ENCODE measurements at regions not wholly inside any gene's neighbourhood (a gene's known extent, or its start where the extent isn't known, plus 50 kb on each side); places are given as distances from the start of the nearest gene placed in this dataset.

- TF ChIP-seq TAF1 (IDR thresholded peaks at IDR 0.05; ENCODE audit: borderline replicate concordance, insufficient read depth, low read length) (no peak), POLR2AphosphoS5 (IDR thresholded peaks at IDR 0.05; ENCODE audit: low read depth, low read length) (no peak), FOXP2 (optimal IDR thresholded peaks at IDR 0.05; ENCODE audit: borderline replicate concordance, extremely low read depth, extremely low read length, insufficient read depth) (no peak), REST (IDR thresholded peaks at IDR 0.05; ENCODE audit: insufficient read depth in 1 of 2, low read depth in 2 of 2, low read length in 2 of 2) (no peak), SIN3A (IDR thresholded peaks at IDR 0.05; ENCODE audit: borderline replicate concordance, insufficient read depth, low read length) (no peak)
Measured at GRCh38 chr3:69688400-69688799, 50.9 kb upstream of the MITF start.

Data from PFSK-1 (cell line).